ENCODE measurements at regions not wholly inside any gene's neighbourhood (a gene's known extent, or its start where the extent isn't known, plus 50 kb on each side); places are given as distances from the start of the nearest gene placed in this dataset.

GRCh38 chr9:93860694-93861658 is 94.2 kb downstream of the BARX1 start:
- Mint-ChIP-seq H3K27ac (no peak overlapping the region), H3K27me3 (peaks cover 57% of the 10 kb centered on the region), H3K9me3 (no peaks in the 10 kb centered on the region), H3K4me3 (no peak overlapping the region), H3K4me1 (no peaks in the 10 kb centered on the region), H3K36me3 (ENCODE audit: low read depth) (no peaks in the 10 kb centered on the region)
- ChIA-PET CTCF (no interaction called here), POLR2A (no interaction called here)
- ATAC-seq (ENCODE audit: low read depth) (no peak), DNase-seq (no peak)
- intact Hi-C loops (cut with micrococcal nuclease), result no loop called here
- TF ChIP-seq, protein P1, sequence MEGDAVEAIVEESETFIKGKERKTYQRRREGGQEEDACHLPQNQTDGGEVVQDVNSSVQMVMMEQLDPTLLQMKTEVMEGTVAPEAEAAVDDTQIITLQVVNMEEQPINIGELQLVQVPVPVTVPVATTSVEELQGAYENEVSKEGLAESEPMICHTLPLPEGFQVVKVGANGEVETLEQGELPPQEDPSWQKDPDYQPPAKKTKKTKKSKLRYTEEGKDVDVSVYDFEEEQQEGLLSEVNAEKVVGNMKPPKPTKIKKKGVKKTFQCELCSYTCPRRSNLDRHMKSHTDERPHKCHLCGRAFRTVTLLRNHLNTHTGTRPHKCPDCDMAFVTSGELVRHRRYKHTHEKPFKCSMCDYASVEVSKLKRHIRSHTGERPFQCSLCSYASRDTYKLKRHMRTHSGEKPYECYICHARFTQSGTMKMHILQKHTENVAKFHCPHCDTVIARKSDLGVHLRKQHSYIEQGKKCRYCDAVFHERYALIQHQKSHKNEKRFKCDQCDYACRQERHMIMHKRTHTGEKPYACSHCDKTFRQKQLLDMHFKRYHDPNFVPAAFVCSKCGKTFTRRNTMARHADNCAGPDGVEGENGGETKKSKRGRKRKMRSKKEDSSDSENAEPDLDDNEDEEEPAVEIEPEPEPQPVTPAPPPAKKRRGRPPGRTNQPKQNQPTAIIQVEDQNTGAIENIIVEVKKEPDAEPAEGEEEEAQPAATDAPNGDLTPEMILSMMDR (IDR thresholded peaks at IDR 0.05), result no peak

GRCh38 chr9:93859431-93860215 is 95.5 kb downstream of the BARX1 start:
- intact Hi-C loops (cut with micrococcal nuclease), result no loop called here
- peaks cover 2% of the 10 kb centered on the region for H3K9me3 Mint-ChIP-seq
- no peak overlapping the region for H3K27ac Mint-ChIP-seq
- TF ChIP-seq, protein P1 (IDR thresholded peaks at IDR 0.05), result no peak
- H3K27me3 Mint-ChIP-seq, result peaks cover 63% of the 10 kb centered on the region
- CTCF ChIA-PET, result no interaction called here
- POLR2A ChIA-PET, result no interaction called here
- ATAC-seq (ENCODE audit: low read depth), result no peak
- H3K4me1 Mint-ChIP-seq, result no peaks in the 10 kb centered on the region
- H3K4me3 Mint-ChIP-seq, result no peak overlapping the region
- H3K36me3 Mint-ChIP-seq (ENCODE audit: low read depth), result no peaks in the 10 kb centered on the region
- no peak for DNase-seq

DNA sequence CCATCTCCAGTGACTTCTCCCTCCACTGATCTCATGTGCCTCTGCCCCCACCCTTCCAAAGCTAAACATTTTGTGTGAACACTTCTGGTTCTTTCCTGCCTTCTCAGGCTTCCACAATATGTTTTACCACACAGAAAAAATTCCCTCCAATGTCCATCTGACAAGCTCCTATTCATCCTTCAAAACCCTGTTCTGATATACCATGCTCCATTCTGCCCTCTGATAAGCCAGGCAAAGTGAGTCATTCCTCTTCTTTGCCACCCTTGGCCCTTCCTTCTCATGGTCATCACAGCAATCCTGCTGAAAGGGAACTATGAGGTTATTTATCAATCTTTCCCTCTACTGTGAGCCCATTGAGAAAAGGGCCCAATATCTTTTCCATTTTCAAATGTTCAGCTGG is 97.6 kb downstream of the BARX1 start:
- Mint-ChIP-seq H3K27ac (no peak overlapping the region), H3K4me1 (no peaks in the 10 kb centered on the region), H3K27me3 (peaks cover 62% of the 10 kb centered on the region), H3K9me3 (peaks cover 2% of the 10 kb centered on the region), H3K36me3 (ENCODE audit: low read depth) (no peaks in the 10 kb centered on the region), H3K4me3 (no peak overlapping the region)
- ChIA-PET POLR2A (no interaction called here), CTCF (no interaction called here)
- ATAC-seq (ENCODE audit: low read depth) (no peak), DNase-seq (no peak)
- TF ChIP-seq, protein P1 (IDR thresholded peaks at IDR 0.05), result no peak
- intact Hi-C loops (cut with micrococcal nuclease), result no loop called here

GRCh38 chr9:93852728-93853127 is 102.4 kb downstream of the BARX1 start:
- no peaks in the 10 kb centered on the region for H3K4me1 Mint-ChIP-seq
- intact Hi-C loops (cut with micrococcal nuclease), result no loop called here
- H3K4me3 Mint-ChIP-seq, result no peak overlapping the region
- DNase-seq (no peak), ATAC-seq (ENCODE audit: low read depth) (no peak)
- peaks cover 2% of the 10 kb centered on the region for H3K9me3 Mint-ChIP-seq
- TF ChIP-seq, protein P1 (IDR thresholded peaks at IDR 0.05), result no peak
- POLR2A ChIA-PET, result no interaction called here
- H3K36me3 Mint-ChIP-seq (ENCODE audit: low read depth), result no peaks in the 10 kb centered on the region
- no peak overlapping the region for H3K27ac Mint-ChIP-seq
- peaks cover 41% of the 10 kb centered on the region for H3K27me3 Mint-ChIP-seq
- CTCF ChIA-PET, result no interaction called here

DNA sequence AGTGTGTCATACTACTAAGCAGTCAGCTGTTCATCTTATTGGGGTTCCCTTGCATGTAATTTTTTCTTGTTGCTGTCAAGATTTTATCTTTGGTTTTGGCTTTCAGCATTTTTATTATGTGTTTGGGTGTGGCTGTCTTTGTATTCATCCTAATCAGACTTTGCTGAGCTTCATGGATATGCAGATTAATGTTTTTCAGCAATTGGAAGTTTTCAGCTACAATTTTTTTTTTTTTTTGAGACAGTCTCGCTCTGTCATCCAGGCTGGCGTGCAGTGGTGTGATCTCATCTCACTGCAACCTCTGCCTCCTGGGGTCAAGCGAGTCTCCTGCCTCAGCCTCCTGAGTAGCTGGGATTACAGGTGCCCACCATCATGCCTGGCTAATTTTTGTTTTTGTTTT is 108.8 kb downstream of the BARX1 start:
- CTCF ChIA-PET, result no interaction called here
- Mint-ChIP-seq H3K27ac (no peak overlapping the region), H3K4me1 (no peaks in the 10 kb centered on the region), H3K36me3 (ENCODE audit: low read depth) (no peaks in the 10 kb centered on the region), H3K4me3 (no peak overlapping the region), H3K27me3 (peaks cover 52% of the 10 kb centered on the region), H3K9me3 (peaks cover 9% of the 10 kb centered on the region)
- ATAC-seq (ENCODE audit: low read depth), result no peak
- intact Hi-C loops (cut with micrococcal nuclease), result no loop called here
- TF ChIP-seq, protein P1 (IDR thresholded peaks at IDR 0.05), result no peak
- DNase-seq, result no peak
- POLR2A ChIA-PET, result no interaction called here
